ENCODE measurements at regions not wholly inside any gene's neighbourhood (a gene's known extent, or its start where the extent isn't known, plus 50 kb on each side); places are given as distances from the start of the nearest gene placed in this dataset.

DNA sequence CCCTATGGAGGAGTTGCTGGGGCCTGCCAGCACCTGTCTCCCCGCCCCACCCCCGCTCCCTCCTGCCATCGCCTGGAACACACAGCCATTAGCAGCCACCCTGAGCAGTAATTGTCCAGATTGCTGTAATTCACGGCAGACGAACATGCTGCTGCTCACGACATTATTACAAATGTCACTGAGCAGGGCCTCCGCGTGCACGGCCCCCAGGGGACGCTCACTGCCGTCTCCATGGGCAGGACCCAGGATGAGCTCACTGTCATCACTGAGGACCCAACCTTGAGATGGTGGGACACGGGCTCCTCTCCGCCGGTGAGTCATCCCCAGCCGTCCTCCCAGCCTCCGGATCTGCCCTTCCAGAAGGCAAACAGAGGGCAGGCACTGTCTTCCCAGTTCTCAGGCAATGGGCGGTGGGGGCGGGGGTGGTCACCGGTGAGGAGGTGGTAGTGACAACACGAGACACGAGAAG is 100.4 kb downstream of the RFLNA start:
- peak overlapping the region; percentile 17; the same call in 1 of the 2 replicates for H3K4me2 ChIP-seq (ENCODE audit: low read length)
- H4K20me1 ChIP-seq (ENCODE audit: low read length), result no peaks in the 10 kb centered on the region
- peaks cover 10% of the 10 kb centered on the region; the same call in 1 of the 2 replicates for H3K36me3 ChIP-seq (ENCODE audit: low read depth, low read length)
- intact Hi-C loops (cut with micrococcal nuclease), result no loop called here
- BruUV-seq (replicated peaks), result no TSS peak
- ChIA-PET CTCF (interaction anchor here (0.6 to 1.0 kb wide), 2 partner anchors 9 to 58 kb away, joined by 3 to 5 read pairs; no protein-coding TSS in a partner anchor), POLR2A (ENCODE audit: unreplicated experiment) (no interaction called here)
- H2AFZ ChIP-seq (ENCODE audit: low read length), result no peak overlapping the region
- H3K4me1 ChIP-seq (ENCODE audit: insufficient read depth, low read length), result peaks cover 59% of the 10 kb centered on the region
- no peak overlapping the region for H3K9ac ChIP-seq (ENCODE audit: low read length)
- peak overlapping the region; percentile 67 for H3K27ac ChIP-seq (ENCODE audit: low read length)
- H3K9me2 ChIP-seq (replicated peaks; ENCODE audit: low read length), result no peaks in the 10 kb centered on the region
- no peaks in the 10 kb centered on the region for H3K9me3 ChIP-seq (ENCODE audit: low read length)
- no peaks in the 10 kb centered on the region for H3K27me3 ChIP-seq (ENCODE audit: low read length)
- no peak for TF ChIP-seq EZH2 (IDR thresholded peaks at IDR 0.05; ENCODE audit: low read length, unreplicated experiment)
- TF ChIP-seq EZH2phosphoT487 (IDR thresholded peaks at IDR 0.05; ENCODE audit: borderline replicate concordance, low read length), result no peak
- TF ChIP-seq, protein P1, sequence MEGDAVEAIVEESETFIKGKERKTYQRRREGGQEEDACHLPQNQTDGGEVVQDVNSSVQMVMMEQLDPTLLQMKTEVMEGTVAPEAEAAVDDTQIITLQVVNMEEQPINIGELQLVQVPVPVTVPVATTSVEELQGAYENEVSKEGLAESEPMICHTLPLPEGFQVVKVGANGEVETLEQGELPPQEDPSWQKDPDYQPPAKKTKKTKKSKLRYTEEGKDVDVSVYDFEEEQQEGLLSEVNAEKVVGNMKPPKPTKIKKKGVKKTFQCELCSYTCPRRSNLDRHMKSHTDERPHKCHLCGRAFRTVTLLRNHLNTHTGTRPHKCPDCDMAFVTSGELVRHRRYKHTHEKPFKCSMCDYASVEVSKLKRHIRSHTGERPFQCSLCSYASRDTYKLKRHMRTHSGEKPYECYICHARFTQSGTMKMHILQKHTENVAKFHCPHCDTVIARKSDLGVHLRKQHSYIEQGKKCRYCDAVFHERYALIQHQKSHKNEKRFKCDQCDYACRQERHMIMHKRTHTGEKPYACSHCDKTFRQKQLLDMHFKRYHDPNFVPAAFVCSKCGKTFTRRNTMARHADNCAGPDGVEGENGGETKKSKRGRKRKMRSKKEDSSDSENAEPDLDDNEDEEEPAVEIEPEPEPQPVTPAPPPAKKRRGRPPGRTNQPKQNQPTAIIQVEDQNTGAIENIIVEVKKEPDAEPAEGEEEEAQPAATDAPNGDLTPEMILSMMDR (conservative IDR thresholded peaks at IDR 0.05; ENCODE audit: low read depth, low read length), result 0 out of 2 replicates have a peak, but pooled peaks have one; percentile 23
- no peaks in the 10 kb centered on the region for H3F3A ChIP-seq (ENCODE audit: low read length, unreplicated experiment)
- no peak overlapping the region for H3K4me3 ChIP-seq (ENCODE audit: low read length)
- H3K79me2 ChIP-seq (ENCODE audit: low read length), result peaks cover 9% of the 10 kb centered on the region; the same call in 1 of the 2 replicates
- peak; percentile 18 for ATAC-seq
- peak; percentile 56 for DNase-seq

DNA sequence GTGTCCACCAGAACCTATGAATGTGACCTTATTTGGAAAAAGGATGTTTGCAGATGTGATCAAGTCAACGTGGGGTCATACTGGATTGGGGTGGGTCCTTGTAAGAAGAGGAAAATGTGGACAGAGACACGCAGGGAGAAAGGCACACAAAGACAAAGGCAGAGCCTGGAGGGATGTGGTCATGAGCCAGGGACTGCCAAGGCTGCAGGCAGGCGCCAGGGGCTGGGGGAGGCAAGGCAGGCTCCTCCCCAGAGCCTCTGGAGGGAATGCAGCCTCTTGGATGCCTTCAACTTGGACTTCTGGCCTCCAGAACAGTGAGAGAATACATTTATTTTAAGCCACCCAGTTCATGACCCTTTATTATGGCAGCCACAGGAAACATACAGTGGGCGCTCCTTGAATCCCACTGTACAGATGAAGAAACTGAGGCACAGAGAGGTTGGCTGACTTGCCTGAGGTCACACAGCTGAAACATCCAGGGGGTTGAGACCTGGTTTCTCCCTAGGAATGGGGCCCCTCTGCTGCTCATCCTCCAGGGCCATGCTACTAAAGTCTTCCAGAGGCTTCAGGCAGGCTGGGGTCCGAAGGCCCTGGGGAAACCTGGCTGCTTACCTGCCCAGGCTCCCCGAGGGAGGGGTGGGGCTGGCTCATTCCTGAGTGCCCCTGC is 99.7 kb downstream of the RFLNA start:
- no peaks in the 10 kb centered on the region for H3K27me3 ChIP-seq (ENCODE audit: low read length)
- H3K4me1 ChIP-seq (ENCODE audit: insufficient read depth, low read length), result peaks cover 65% of the 10 kb centered on the region
- DNase-seq (peak; percentile 7), ATAC-seq (no peak)
- BruUV-seq (replicated peaks), result no TSS peak
- no peaks in the 10 kb centered on the region for H3K9me3 ChIP-seq (ENCODE audit: low read length)
- ChIA-PET POLR2A (ENCODE audit: unreplicated experiment) (no interaction called here), CTCF (interaction anchor here (1.0 kb wide), 1 partner anchor 8 kb away, joined by 3 read pairs; no protein-coding TSS in a partner anchor)
- no peak overlapping the region for H3K9ac ChIP-seq (ENCODE audit: low read length)
- H3K27ac ChIP-seq (ENCODE audit: low read length), result 0 out of 2 replicates have a peak overlapping the region, but pooled peaks have one; percentile 5
- intact Hi-C loops (cut with micrococcal nuclease), result no loop called here
- TF ChIP-seq EZH2phosphoT487 (IDR thresholded peaks at IDR 0.05; ENCODE audit: borderline replicate concordance, low read length), result no peak
- no peak for TF ChIP-seq EZH2 (IDR thresholded peaks at IDR 0.05; ENCODE audit: low read length, unreplicated experiment)
- no peaks in the 10 kb centered on the region for H3F3A ChIP-seq (ENCODE audit: low read length, unreplicated experiment)
- H3K9me2 ChIP-seq (replicated peaks; ENCODE audit: low read length), result no peaks in the 10 kb centered on the region
- no peak overlapping the region for H2AFZ ChIP-seq (ENCODE audit: low read length)
- H4K20me1 ChIP-seq (ENCODE audit: low read length), result no peaks in the 10 kb centered on the region
- peaks cover 10% of the 10 kb centered on the region; the same call in 1 of the 2 replicates for H3K36me3 ChIP-seq (ENCODE audit: low read depth, low read length)
- H3K4me3 ChIP-seq (ENCODE audit: low read length), result no peak overlapping the region
- H3K4me2 ChIP-seq (ENCODE audit: low read length), result no peak overlapping the region
- peaks cover 16% of the 10 kb centered on the region for H3K79me2 ChIP-seq (ENCODE audit: low read length)

DNA sequence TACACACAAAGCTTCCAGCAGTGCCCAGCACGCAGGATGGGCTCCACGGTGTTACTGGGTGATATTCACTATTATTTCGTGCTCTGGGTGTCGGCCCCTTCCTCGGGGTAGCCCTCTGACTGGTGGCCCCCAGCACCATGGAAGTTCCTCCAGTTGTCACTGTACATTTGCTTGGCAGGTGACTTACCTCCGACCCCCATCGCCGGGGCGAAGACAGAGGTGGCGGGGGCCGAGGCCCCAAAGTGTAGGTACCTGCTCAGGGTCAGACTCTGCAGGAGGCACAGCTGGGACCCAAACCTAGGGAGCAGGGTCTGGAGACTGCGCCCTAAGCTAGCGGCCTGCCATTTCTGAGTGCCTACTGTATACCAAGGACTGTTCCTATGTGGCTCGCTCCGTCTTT is 98.9 kb downstream of the RFLNA start:
- Histone ChIP-seq H3K27ac (ENCODE audit: low read length) (peak overlapping the region; percentile 91), H3F3A (ENCODE audit: low read length, unreplicated experiment) (no peaks in the 10 kb centered on the region), H3K9me3 (ENCODE audit: low read length) (no peaks in the 10 kb centered on the region), H2AFZ (ENCODE audit: low read length) (no peak overlapping the region), H3K27me3 (ENCODE audit: low read length) (no peaks in the 10 kb centered on the region), H3K79me2 (ENCODE audit: low read length) (peaks cover 23% of the 10 kb centered on the region), H3K36me3 (ENCODE audit: low read depth, low read length) (peaks cover 10% of the 10 kb centered on the region; the same call in 1 of the 2 replicates), H3K9ac (ENCODE audit: low read length) (peak overlapping the region; percentile 48), H3K4me3 (ENCODE audit: low read length) (no peak overlapping the region), H3K9me2 (replicated peaks; ENCODE audit: low read length) (no peaks in the 10 kb centered on the region), H3K4me2 (ENCODE audit: low read length) (peak overlapping the region; percentile 56), H3K4me1 (ENCODE audit: insufficient read depth, low read length) (peaks cover 68% of the 10 kb centered on the region), H4K20me1 (ENCODE audit: low read length) (no peaks in the 10 kb centered on the region)
- DNase-seq (no peak), ATAC-seq (no peak)
- ChIA-PET POLR2A (ENCODE audit: unreplicated experiment) (no interaction called here), CTCF (interaction anchor here (1.1 kb wide), 1 partner anchor 14 kb away, joined by 3 read pairs; no protein-coding TSS in a partner anchor)
- intact Hi-C loops (cut with micrococcal nuclease), result no loop called here
- TF ChIP-seq EZH2phosphoT487 (IDR thresholded peaks at IDR 0.05; ENCODE audit: borderline replicate concordance, low read length) (no peak), EZH2 (IDR thresholded peaks at IDR 0.05; ENCODE audit: low read length, unreplicated experiment) (no peak)
- TF ChIP-seq, protein P1 (conservative IDR thresholded peaks at IDR 0.05; ENCODE audit: low read depth, low read length), result no peak
- no TSS peak for BruUV-seq (replicated peaks)

Measured in PC-3 (cell line).